GM18505 (cell line): ENCODE measurements at regions not wholly inside any gene's neighbourhood (a gene's known extent, or its start where the extent isn't known, plus 50 kb on each side); places are given as distances from the start of the nearest gene placed in this dataset.

Experiments used
- ATAC-seq: cut with Tn5 transposase; IDR thresholded peaks from one replicate; pipeline ENCODE4 v1.9.1; 2021; ENCODE audit not compliant: unreplicated experiment
- POLR2A ChIP-seq: IDR thresholded peaks from 4 replicates; pipeline ENCODE4 v1.6.1; 2011; ENCODE audit warnings: borderline replicate concordance; ENCODE audit not compliant: insufficient read depth, insufficient read length; ENCODE audit errors: extremely low read depth

- no peak for ATAC-seq
- no peak for TF ChIP-seq POLR2A
These were observed 77.5 kb upstream of the PHYHIPL start for GRCh38 chr10:59098831-59099452.

DNA sequence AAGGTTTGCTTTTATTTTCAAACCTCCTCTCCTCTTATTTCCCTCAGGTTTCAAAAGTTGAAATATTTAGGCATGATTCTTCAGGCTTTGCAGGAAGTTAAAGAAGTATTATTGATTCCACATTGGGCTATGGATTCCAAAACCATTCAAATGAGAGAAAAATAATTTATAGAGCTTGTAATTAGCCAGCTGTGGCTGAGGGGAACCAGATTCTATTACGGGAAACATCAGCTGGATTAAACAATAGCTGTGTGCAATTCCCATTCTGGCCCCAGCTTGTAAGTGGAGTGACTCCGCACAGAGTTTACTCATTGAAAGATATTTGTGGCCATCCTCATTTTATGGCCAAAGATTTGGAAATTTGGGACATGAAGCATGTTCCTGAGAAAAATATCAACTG is 77.0 kb upstream of the PHYHIPL start:
- no peak for ATAC-seq
- TF ChIP-seq POLR2A: no peak

DNA sequence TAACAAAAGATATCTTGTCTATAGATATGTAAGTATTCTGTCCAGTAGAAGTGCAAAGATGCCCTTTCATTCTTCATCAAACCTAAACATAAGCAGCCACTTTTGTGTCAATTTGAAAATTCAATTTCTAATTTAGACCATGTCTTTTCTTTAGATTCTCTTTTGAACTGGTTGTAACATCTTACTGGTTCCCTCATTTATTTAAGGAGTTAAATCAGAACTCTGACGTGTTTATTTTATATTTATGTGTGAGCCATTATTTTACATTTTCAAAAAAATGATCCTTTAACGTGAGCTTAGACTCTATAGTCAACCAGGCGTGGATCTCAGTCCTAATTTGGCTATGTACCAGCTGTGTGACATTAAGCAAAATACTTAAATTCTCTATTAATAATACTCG is 74.0 kb upstream of the PHYHIPL start:
- ATAC-seq: no peak
- TF ChIP-seq POLR2A: no peak

DNA sequence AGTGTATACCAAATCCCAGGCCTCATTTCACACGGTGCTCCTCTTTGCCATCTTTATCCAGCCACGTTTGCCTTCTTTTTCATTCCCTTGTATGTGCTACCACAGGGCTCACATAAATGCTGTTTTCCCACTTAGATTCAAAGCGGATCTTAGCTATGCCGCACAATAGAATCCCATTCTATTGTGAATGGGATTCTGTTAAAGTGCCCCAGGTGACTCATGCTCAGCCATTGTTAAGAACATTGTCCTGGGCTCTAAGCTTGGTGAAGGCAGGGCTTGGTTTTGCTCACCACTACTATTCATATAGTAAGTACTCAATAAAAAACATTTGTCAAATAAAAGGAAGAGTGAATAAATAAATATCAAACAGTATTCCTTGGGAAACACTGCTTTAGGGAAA is 72.3 kb upstream of the PHYHIPL start:
- TF ChIP-seq POLR2A: no peak
- no peak for ATAC-seq

GRCh38 chr10:59106441-59106840 is 70.0 kb upstream of the PHYHIPL start:
- no peak for ATAC-seq
- no peak for TF ChIP-seq POLR2A

DNA sequence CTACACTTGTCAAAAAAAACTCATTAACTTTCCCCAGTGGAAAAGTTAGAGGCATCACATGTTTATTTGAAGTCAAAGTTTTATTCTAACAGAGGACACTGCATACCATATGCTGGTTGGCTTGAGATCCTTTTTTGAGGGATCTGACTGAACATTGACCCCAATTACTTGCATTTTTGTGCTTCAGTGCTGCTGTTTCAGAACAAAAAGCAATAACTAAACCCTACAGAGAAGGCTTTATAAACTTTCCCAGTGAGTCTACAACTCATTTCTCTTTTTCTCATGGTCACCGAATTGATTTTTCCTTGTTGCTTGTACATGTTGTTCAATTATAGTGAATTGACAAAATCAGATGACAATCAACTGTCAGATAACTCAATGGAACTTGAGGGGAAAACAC is 69.3 kb upstream of the PHYHIPL start:
- no peak for TF ChIP-seq POLR2A
- no peak for ATAC-seq

DNA sequence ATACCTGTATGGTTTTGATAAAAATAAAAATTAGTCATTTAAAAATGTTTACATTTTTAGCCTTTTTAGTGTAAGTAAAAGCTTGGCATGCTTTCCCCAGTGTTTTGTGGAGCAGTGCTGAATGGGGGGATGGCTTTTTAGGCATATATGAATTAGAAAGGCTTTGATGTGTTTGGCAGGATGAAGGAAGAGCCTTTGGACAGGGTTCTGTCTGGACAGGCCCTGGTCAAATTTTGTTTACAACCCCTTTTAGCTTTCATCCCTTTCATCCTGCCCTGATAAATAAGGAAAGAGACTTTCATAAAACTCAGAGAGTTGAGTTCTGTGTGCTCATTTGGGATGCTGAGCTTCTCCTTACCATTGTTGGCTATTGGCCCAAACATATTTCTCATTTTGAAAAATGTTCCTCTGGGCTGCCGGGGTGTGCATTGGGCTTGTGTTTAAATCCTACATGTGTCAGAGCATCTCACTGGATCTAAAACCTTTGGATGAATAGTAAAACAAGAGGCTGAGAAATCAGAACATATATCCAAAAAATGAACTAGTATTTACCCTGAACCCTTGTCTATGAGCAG is 68.1 kb upstream of the PHYHIPL start:
- ATAC-seq: no peak
- TF ChIP-seq POLR2A: no peak

DNA sequence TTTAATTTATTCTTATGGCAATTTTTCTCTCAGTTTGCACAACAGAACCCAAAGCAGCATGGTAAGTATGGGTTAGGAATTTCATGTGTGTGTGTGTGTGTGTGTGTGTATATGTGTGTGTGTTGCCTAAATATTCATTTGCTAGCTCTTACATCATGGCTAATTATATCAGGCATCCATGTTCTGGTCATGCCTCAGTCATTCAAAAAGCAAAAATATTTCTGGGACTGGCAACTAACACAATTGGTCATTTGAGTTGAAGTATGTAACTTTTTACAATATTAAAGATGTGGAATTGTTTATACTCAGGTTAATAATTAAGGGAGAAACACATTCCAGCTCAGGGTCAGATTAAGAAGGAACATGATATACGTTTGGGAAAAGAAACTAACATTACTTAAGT is 67.6 kb upstream of the PHYHIPL start:
- no peak for TF ChIP-seq POLR2A
- ATAC-seq: no peak

DNA sequence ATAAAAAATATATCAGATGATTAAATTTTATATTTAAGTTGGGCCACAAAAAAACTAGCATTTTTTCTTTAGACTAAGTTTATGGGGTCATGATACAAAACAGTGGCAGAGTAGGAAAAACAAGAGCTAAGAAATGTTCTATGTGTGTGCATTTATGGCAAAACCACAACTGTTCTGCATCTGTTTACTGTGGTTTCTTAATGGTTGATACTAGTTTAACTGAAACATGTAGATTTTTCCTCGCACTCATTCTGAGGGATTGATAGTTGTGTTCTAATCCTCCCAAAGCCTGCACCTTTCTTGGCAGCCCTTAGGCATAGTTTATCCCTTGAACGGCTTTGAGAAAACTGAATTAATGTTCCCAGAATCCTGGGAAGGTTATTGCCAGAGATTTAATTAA is 66.6 kb upstream of the PHYHIPL start:
- no peak for ATAC-seq
- no peak for TF ChIP-seq POLR2A

DNA sequence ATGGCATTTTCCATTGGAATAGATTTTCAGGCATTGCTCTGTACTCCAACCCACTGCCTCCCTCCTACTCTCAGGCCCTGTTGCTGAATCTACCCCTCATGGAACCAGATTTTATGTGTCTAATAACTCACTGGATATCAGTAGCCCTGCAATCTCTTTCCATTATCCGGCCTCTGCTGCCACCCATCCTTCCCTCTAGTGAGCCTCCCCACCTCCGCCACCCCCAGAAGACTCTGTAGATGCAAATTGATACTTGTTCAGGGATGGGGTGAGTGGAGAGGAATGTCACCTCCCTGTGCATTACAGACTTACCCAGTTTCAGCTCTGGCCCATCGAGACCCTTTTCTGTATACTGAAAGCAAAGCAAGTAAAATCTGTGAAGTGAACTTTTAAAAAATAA is 52.3 kb upstream of the PHYHIPL start:
- TF ChIP-seq POLR2A: no peak
- no peak for ATAC-seq

- ATAC-seq: no peak
- TF ChIP-seq POLR2A: no peak
These were observed 50.8 kb upstream of the PHYHIPL start for GRCh38 chr10:59125666-59126065.

- TF ChIP-seq POLR2A: no peak
- no peak for ATAC-seq
These were observed 50.2 kb upstream of the PHYHIPL start for GRCh38 chr10:59126261-59126660.
